ENCODE measurements at regions not wholly inside any gene's neighbourhood (a gene's known extent, or its start where the extent isn't known, plus 50 kb on each side); places are given as distances from the start of the nearest gene placed in this dataset.

DNA sequence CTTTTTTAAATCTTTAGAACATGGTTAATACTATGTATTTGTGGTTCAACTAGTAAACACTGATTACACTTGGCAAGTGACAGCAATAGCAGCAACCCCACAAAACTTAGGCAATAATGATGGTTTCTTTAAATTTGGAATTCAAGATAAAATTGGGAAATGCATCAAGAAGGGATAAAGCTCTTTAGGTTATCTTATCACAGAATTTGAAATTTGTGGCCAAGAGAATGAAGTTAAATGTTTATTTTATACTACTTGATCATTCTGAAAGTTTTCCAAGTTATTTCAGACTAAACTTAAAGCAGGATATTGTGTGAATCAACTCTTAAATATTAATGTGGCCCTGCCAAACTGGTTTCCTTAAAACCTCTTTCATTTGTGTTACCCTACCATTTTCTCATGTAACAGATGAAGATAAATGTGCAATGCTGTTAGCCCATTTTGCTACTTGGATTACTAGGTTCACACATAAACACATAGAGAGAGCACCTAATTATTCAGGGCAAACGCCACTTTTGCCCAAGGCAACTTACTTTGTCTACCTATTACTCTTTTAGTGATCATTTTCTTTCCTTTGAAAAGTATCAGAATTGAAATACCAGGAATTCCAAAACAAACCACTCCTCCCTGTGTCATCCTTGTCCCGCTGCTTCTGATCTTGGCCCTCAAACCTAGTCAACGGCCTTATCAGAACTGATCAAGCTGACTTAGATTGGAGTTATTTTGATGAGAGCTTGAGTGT is 186.7 kb upstream of the TENT5A start:
- Histone ChIP-seq H4K20me1 (ENCODE audit: insufficient read depth, low read length) (no peaks in the 10 kb centered on the region), H2AFZ (ENCODE audit: low read depth, low read length) (0 out of 2 replicates have a peak overlapping the region, but pooled peaks have one; percentile 28), H3K27ac (ENCODE audit: low read length) (no peak overlapping the region), H3K9ac (ENCODE audit: low read length) (no peak overlapping the region), H3K27me3 (ENCODE audit: low read depth, low read length) (no peaks in the 10 kb centered on the region), H3K79me2 (ENCODE audit: low read length) (no peaks in the 10 kb centered on the region), H3K36me3 (replicated peaks; ENCODE audit: low read depth, low read length) (no peaks in the 10 kb centered on the region), H3K4me2 (ENCODE audit: low read length) (no peak overlapping the region), H3K4me3 (ENCODE audit: low read length) (no peak overlapping the region), H3K4me1 (ENCODE audit: low read length) (peaks cover 11% of the 10 kb centered on the region), H3K9me3 (ENCODE audit: insufficient read depth, low read length) (no peaks in the 10 kb centered on the region)
- TF ChIP-seq, protein P1, sequence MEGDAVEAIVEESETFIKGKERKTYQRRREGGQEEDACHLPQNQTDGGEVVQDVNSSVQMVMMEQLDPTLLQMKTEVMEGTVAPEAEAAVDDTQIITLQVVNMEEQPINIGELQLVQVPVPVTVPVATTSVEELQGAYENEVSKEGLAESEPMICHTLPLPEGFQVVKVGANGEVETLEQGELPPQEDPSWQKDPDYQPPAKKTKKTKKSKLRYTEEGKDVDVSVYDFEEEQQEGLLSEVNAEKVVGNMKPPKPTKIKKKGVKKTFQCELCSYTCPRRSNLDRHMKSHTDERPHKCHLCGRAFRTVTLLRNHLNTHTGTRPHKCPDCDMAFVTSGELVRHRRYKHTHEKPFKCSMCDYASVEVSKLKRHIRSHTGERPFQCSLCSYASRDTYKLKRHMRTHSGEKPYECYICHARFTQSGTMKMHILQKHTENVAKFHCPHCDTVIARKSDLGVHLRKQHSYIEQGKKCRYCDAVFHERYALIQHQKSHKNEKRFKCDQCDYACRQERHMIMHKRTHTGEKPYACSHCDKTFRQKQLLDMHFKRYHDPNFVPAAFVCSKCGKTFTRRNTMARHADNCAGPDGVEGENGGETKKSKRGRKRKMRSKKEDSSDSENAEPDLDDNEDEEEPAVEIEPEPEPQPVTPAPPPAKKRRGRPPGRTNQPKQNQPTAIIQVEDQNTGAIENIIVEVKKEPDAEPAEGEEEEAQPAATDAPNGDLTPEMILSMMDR (IDR thresholded peaks at IDR 0.05; ENCODE audit: low read depth, low read length) = no peak
- no peak for TF ChIP-seq EZH2phosphoT487 (IDR thresholded peaks at IDR 0.05; ENCODE audit: low read depth)

DNA sequence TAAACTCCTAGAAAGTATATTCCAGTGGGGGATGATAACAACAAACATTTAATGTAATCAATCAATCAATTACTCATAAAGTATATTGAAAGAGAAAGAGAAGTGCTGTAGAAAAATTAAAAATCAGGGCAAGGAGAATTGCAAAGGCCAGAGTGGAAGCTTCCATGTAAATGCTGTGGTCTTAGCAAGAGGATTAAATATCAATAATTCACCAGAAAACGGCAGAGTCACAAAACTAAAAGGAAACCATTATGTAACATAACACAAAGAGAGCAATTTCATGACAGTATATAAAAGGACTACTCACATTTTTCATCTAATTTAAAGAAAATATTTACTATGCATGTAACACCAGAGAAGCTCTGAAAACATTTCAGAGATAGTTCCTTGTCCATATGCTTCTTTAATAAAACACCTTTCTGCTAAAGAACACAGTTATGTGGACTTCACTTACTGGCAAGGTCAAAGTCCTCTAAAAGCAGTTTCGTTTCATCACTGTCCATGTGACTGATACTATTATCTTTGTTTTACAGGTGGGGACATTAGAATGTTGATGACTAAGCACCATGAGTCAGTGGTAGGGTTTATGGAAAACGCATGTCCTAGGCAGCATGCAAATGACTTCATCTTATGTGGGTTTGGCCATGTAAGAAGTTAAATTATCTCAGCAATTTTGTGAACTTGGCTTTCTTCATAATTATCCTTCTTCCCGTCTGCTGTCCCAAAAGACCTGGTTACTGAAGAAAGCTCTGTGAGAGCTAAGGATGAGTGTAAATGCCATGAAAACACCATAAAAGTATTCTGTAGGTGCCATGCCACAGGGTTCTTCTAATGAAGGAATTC is 185.8 kb upstream of the TENT5A start:
- TF ChIP-seq, protein P1 (IDR thresholded peaks at IDR 0.05; ENCODE audit: low read depth, low read length) = no peak
- TF ChIP-seq EZH2phosphoT487 (IDR thresholded peaks at IDR 0.05; ENCODE audit: low read depth) = no peak
- H3K9ac ChIP-seq (ENCODE audit: low read length) = no peak overlapping the region
- H3K27me3 ChIP-seq (ENCODE audit: low read depth, low read length) = no peaks in the 10 kb centered on the region
- H3K36me3 ChIP-seq (replicated peaks; ENCODE audit: low read depth, low read length) = no peaks in the 10 kb centered on the region
- no peaks in the 10 kb centered on the region for H3K79me2 ChIP-seq (ENCODE audit: low read length)
- no peaks in the 10 kb centered on the region for H3K9me3 ChIP-seq (ENCODE audit: insufficient read depth, low read length)
- H3K4me3 ChIP-seq (ENCODE audit: low read length) = no peak overlapping the region
- no peaks in the 10 kb centered on the region for H4K20me1 ChIP-seq (ENCODE audit: insufficient read depth, low read length)
- peak overlapping the region; percentile 28; the same call in 1 of the 2 replicates for H2AFZ ChIP-seq (ENCODE audit: low read depth, low read length)
- H3K27ac ChIP-seq (ENCODE audit: low read length) = no peak overlapping the region
- H3K4me1 ChIP-seq (ENCODE audit: low read length) = peaks cover 11% of the 10 kb centered on the region
- peak overlapping the region; percentile 27 for H3K4me2 ChIP-seq (ENCODE audit: low read length)

DNA sequence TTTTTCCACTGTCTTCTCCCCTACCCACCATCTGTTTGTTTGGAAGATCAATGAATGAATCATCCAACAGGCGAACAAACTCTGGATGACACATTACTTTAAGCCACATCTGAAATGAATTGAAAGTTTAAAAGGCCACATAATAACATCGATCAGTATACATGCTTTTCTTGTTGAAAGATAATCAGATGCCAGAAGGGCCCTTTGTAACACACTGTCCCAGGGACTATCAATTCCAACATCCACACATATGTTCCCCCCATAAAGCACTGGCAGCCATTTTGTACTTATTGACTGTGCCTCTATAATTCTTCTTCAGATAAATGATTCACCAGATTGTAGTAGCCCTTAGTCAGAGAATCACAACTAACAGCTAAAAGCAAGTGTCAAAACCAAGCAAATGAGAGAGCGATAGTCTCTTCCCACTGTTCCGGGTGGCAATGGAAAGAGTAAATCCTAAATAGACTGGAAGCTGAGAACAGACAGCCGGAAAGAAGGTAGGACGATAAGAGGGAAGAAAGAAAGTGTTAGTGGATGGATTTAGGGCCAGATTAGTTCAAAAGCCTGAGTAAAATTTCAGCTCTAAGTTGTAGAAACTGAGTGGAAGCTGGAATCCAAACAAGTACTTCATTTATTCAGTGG is 184.9 kb upstream of the TENT5A start:
- no peak overlapping the region; the same call in 1 of the 2 replicates for H3K4me2 ChIP-seq (ENCODE audit: low read length)

More for the DNA sequence above, 184.9 kb upstream of the TENT5A start:
- TF ChIP-seq, protein P1 (IDR thresholded peaks at IDR 0.05; ENCODE audit: low read depth, low read length) = no peak
- Histone ChIP-seq H3K9me3 (ENCODE audit: insufficient read depth, low read length) (no peaks in the 10 kb centered on the region), H2AFZ (ENCODE audit: low read depth, low read length) (no peak overlapping the region), H3K36me3 (replicated peaks; ENCODE audit: low read depth, low read length) (no peaks in the 10 kb centered on the region), H4K20me1 (ENCODE audit: insufficient read depth, low read length) (no peaks in the 10 kb centered on the region), H3K79me2 (ENCODE audit: low read length) (no peaks in the 10 kb centered on the region), H3K4me3 (ENCODE audit: low read length) (no peak overlapping the region), H3K27ac (ENCODE audit: low read length) (no peak overlapping the region), H3K4me1 (ENCODE audit: low read length) (peaks cover 11% of the 10 kb centered on the region), H3K9ac (ENCODE audit: low read length) (no peak overlapping the region), H3K27me3 (ENCODE audit: low read depth, low read length) (no peaks in the 10 kb centered on the region)
